ENCODE measurements at regions not wholly inside any gene's neighbourhood (a gene's known extent, or its start where the extent isn't known, plus 50 kb on each side); places are given as distances from the start of the nearest gene placed in this dataset.

GRCh38 chr5:68046445-68046844 lies 169.1 kb upstream of the PIK3R1 start:
- peaks cover 4% of the 10 kb centered on the region; the same call in 1 of the 2 replicates for H3K9me3 ChIP-seq (ENCODE audit: control insufficient read depth, insufficient read depth, low read length)
- H3K4me1 ChIP-seq (ENCODE audit: control insufficient read depth, low read length): peaks cover 10% of the 10 kb centered on the region
- H3K79me2 ChIP-seq (ENCODE audit: control insufficient read depth, low read length): no peaks in the 10 kb centered on the region
- H3K4me3 ChIP-seq (ENCODE audit: low read length): no peak overlapping the region
- no peak for TF ChIP-seq CTCF (IDR thresholded peaks at IDR 0.05; ENCODE audit: low read depth, low read length, poor library complexity, severe bottlenecking)
- TF ChIP-seq EZH2phosphoT487 (IDR thresholded peaks at IDR 0.05; ENCODE audit: borderline replicate concordance, low read length): no peak
- no peaks in the 10 kb centered on the region for H3F3A ChIP-seq (ENCODE audit: control insufficient read depth, insufficient read depth)
- H3K9me2 ChIP-seq (replicated peaks; ENCODE audit: control insufficient read depth, low read length): no peaks in the 10 kb centered on the region
- no peaks in the 10 kb centered on the region for H3K27me3 ChIP-seq (ENCODE audit: control insufficient read depth, low read length)
- no peak overlapping the region for H3K4me2 ChIP-seq (ENCODE audit: low read length)
- H4K20me1 ChIP-seq (ENCODE audit: control insufficient read depth, insufficient read depth, low read depth, low read length): no peaks in the 10 kb centered on the region
- no peak overlapping the region for H3K27ac ChIP-seq (ENCODE audit: low read depth, low read length)
- H3K36me3 ChIP-seq (ENCODE audit: control insufficient read depth, low read length): no peaks in the 10 kb centered on the region

- H3K27me3 ChIP-seq (ENCODE audit: control insufficient read depth, low read length): peaks cover 5% of the 10 kb centered on the region; the same call in 1 of the 2 replicates
- H3K4me3 ChIP-seq (ENCODE audit: low read length): no peak overlapping the region
- H3K9me3 ChIP-seq (ENCODE audit: control insufficient read depth, insufficient read depth, low read length): no peaks in the 10 kb centered on the region
- H3K4me1 ChIP-seq (ENCODE audit: control insufficient read depth, low read length): peaks cover 11% of the 10 kb centered on the region
- no peaks in the 10 kb centered on the region for H3K79me2 ChIP-seq (ENCODE audit: control insufficient read depth, low read length)
- TF ChIP-seq EZH2phosphoT487 (IDR thresholded peaks at IDR 0.05; ENCODE audit: borderline replicate concordance, low read length): no peak
- TF ChIP-seq CTCF (IDR thresholded peaks at IDR 0.05; ENCODE audit: low read depth, low read length, poor library complexity, severe bottlenecking): no peak
- no peaks in the 10 kb centered on the region for H3K36me3 ChIP-seq (ENCODE audit: control insufficient read depth, low read length)
- H3F3A ChIP-seq (ENCODE audit: control insufficient read depth, insufficient read depth): no peaks in the 10 kb centered on the region
- H3K9me2 ChIP-seq (replicated peaks; ENCODE audit: control insufficient read depth, low read length): no peaks in the 10 kb centered on the region
- no peak overlapping the region for H3K27ac ChIP-seq (ENCODE audit: low read depth, low read length)
- H3K4me2 ChIP-seq (ENCODE audit: low read length): no peak overlapping the region
- no peaks in the 10 kb centered on the region for H4K20me1 ChIP-seq (ENCODE audit: control insufficient read depth, insufficient read depth, low read depth, low read length)
These were observed 174.3 kb upstream of the PIK3R1 start for GRCh38 chr5:68041293-68041692.

GRCh38 chr5:68037546-68037945 lies 178.0 kb upstream of the PIK3R1 start:
- H3K79me2 ChIP-seq (ENCODE audit: control insufficient read depth, low read length): no peaks in the 10 kb centered on the region
- no peak overlapping the region for H3K4me3 ChIP-seq (ENCODE audit: low read length)
- peaks cover 11% of the 10 kb centered on the region for H3K4me1 ChIP-seq (ENCODE audit: control insufficient read depth, low read length)
- no peaks in the 10 kb centered on the region for H3K9me2 ChIP-seq (replicated peaks; ENCODE audit: control insufficient read depth, low read length)
- no peak overlapping the region for H3K4me2 ChIP-seq (ENCODE audit: low read length)
- H4K20me1 ChIP-seq (ENCODE audit: control insufficient read depth, insufficient read depth, low read depth, low read length): no peaks in the 10 kb centered on the region
- TF ChIP-seq CTCF (IDR thresholded peaks at IDR 0.05; ENCODE audit: low read depth, low read length, poor library complexity, severe bottlenecking) (no peak), EZH2phosphoT487 (IDR thresholded peaks at IDR 0.05; ENCODE audit: borderline replicate concordance, low read length) (no peak)
- no peak overlapping the region for H3K27ac ChIP-seq (ENCODE audit: low read depth, low read length)
- H3K9me3 ChIP-seq (ENCODE audit: control insufficient read depth, insufficient read depth, low read length): no peaks in the 10 kb centered on the region
- H3K36me3 ChIP-seq (ENCODE audit: control insufficient read depth, low read length): no peaks in the 10 kb centered on the region
- no peaks in the 10 kb centered on the region for H3F3A ChIP-seq (ENCODE audit: control insufficient read depth, insufficient read depth)
- peaks cover 5% of the 10 kb centered on the region; the same call in 1 of the 2 replicates for H3K27me3 ChIP-seq (ENCODE audit: control insufficient read depth, low read length)

Measured in DOHH2 (cell line).